Peyer's patch (tissue), 4 donors: ENCODE measurements at regions not wholly inside any gene's neighbourhood (a gene's known extent, or its start where the extent isn't known, plus 50 kb on each side); places are given as distances from the start of the nearest gene placed in this dataset.

Experiments used
- POLR2A ChIP-seq, 2 donors: fragments of 450-650 bp; IDR thresholded peaks; one replicate each; pipeline ENCODE4 v1.5.1; 2017; ENCODE audit warnings: antibody characterized with exemption in 2 of 2, mild to moderate bottlenecking in 2 of 2, moderate library complexity in 2 of 2
- TF ChIP-seq, protein P1 (sequence below), 6 experiments: fragments of 450-650 bp in 4 of 6; fragments of 200-600 bp in 2 of 6; sonication (generic) in 1 of 6; IDR thresholded peaks; one replicate each; pipeline ENCODE4 v1.5.1; 2017 to 2019; ENCODE audit warnings: antibody characterized with exemption in 6 of 6, mild to moderate bottlenecking in 3 of 6, moderate library complexity in 1 of 6

DNA sequence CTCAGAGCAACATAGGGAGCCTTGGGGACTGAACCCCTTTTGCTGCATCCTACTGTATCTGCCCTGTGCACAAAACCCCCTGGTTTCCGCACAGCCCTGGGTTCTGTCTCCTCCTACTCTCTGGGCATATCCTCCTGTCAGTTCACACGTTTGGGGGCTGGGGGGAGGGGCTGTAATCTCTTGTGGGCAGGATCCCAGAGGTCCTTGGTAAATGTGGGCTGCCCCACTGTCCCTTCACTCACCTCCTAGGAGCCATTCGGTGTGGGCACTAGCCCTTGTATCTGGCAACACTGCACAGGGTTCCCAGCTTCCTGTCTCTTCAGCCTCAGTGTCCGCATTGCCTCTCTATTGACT lies 271.8 kb upstream of the DMAC1 start:
- TF ChIP-seq, protein P1, sequence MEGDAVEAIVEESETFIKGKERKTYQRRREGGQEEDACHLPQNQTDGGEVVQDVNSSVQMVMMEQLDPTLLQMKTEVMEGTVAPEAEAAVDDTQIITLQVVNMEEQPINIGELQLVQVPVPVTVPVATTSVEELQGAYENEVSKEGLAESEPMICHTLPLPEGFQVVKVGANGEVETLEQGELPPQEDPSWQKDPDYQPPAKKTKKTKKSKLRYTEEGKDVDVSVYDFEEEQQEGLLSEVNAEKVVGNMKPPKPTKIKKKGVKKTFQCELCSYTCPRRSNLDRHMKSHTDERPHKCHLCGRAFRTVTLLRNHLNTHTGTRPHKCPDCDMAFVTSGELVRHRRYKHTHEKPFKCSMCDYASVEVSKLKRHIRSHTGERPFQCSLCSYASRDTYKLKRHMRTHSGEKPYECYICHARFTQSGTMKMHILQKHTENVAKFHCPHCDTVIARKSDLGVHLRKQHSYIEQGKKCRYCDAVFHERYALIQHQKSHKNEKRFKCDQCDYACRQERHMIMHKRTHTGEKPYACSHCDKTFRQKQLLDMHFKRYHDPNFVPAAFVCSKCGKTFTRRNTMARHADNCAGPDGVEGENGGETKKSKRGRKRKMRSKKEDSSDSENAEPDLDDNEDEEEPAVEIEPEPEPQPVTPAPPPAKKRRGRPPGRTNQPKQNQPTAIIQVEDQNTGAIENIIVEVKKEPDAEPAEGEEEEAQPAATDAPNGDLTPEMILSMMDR (IDR thresholded peaks at IDR 0.05) = no peak
- TF ChIP-seq POLR2A (IDR thresholded peaks at IDR 0.05) = no peak
